ENCODE measurements at regions not wholly inside any gene's neighbourhood (a gene's known extent, or its start where the extent isn't known, plus 50 kb on each side); places are given as distances from the start of the nearest gene placed in this dataset.

DNA sequence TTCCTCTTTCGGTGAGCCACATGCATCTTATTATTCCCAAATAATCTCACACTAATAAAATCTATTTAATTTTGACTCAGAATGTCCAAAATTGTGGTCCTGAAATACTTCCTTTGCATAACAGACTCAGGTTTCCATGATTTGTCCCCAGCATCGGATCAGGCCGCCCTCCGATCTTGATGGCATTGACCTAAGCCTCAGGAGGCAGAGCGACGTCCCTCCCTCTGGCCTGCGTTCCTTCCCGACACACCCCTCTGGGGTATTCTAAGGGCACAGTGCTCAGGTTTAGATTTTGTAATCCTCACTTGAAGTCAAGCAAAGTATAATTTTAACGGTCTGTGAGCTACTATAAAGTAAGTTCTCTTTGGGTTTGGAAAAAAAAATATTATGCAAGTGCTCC lies 857.7 kb downstream of the GALR1 start:
- H3K27ac ChIP-seq (ENCODE audit: low read length), result no peak overlapping the region
- no peaks in the 10 kb centered on the region for H3K36me3 ChIP-seq (replicated peaks; ENCODE audit: low read depth, low read length)
- no peaks in the 10 kb centered on the region for H3K4me1 ChIP-seq (ENCODE audit: low read length)
- H4K20me1 ChIP-seq (ENCODE audit: insufficient read depth, low read length), result no peaks in the 10 kb centered on the region
- no peaks in the 10 kb centered on the region for H3K79me2 ChIP-seq (ENCODE audit: low read length)
- no peak overlapping the region for H3K4me2 ChIP-seq (ENCODE audit: low read length)
- H3K9me3 ChIP-seq (ENCODE audit: insufficient read depth, low read length), result peaks cover 6% of the 10 kb centered on the region
- TF ChIP-seq, protein P1, sequence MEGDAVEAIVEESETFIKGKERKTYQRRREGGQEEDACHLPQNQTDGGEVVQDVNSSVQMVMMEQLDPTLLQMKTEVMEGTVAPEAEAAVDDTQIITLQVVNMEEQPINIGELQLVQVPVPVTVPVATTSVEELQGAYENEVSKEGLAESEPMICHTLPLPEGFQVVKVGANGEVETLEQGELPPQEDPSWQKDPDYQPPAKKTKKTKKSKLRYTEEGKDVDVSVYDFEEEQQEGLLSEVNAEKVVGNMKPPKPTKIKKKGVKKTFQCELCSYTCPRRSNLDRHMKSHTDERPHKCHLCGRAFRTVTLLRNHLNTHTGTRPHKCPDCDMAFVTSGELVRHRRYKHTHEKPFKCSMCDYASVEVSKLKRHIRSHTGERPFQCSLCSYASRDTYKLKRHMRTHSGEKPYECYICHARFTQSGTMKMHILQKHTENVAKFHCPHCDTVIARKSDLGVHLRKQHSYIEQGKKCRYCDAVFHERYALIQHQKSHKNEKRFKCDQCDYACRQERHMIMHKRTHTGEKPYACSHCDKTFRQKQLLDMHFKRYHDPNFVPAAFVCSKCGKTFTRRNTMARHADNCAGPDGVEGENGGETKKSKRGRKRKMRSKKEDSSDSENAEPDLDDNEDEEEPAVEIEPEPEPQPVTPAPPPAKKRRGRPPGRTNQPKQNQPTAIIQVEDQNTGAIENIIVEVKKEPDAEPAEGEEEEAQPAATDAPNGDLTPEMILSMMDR (IDR thresholded peaks at IDR 0.05; ENCODE audit: low read depth, low read length), result no peak
- no peak for TF ChIP-seq EZH2phosphoT487 (IDR thresholded peaks at IDR 0.05; ENCODE audit: low read depth)
- H3K4me3 ChIP-seq (ENCODE audit: low read length), result no peak overlapping the region
- no peaks in the 10 kb centered on the region for H3K27me3 ChIP-seq (ENCODE audit: low read depth, low read length)
- H2AFZ ChIP-seq (ENCODE audit: low read depth, low read length), result no peak overlapping the region
- H3K9ac ChIP-seq (ENCODE audit: low read length), result no peak overlapping the region

DNA sequence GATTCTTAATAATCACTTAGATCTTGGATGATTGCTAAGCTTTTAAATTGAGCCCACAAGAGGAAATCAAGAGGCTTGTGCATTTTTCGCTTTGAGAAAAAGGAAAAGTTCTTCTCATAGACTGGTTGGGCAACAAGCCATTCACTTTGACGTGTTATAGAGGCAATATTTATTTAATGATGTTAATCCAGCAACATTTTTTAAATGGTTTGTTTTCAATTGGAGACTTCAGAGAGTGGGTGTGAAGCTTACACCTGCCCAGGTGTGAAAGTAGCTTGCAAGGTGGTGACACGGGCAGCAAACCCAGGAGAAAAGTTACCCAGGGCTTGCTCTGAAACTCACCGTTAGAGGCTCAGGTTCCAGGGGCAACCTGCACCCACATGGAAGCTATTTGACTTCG lies 858.9 kb downstream of the GALR1 start:
- no peak overlapping the region for H2AFZ ChIP-seq (ENCODE audit: low read depth, low read length)
- H3K4me2 ChIP-seq (ENCODE audit: low read length), result no peak overlapping the region
- no peaks in the 10 kb centered on the region for H3K79me2 ChIP-seq (ENCODE audit: low read length)
- no peak overlapping the region for H3K9ac ChIP-seq (ENCODE audit: low read length)
- no peaks in the 10 kb centered on the region for H3K36me3 ChIP-seq (replicated peaks; ENCODE audit: low read depth, low read length)
- TF ChIP-seq, protein P1 (IDR thresholded peaks at IDR 0.05; ENCODE audit: low read depth, low read length), result no peak
- TF ChIP-seq EZH2phosphoT487 (IDR thresholded peaks at IDR 0.05; ENCODE audit: low read depth), result no peak
- H3K27ac ChIP-seq (ENCODE audit: low read length), result no peak overlapping the region
- no peaks in the 10 kb centered on the region for H4K20me1 ChIP-seq (ENCODE audit: insufficient read depth, low read length)
- H3K4me3 ChIP-seq (ENCODE audit: low read length), result no peak overlapping the region
- H3K27me3 ChIP-seq (ENCODE audit: low read depth, low read length), result no peaks in the 10 kb centered on the region
- H3K9me3 ChIP-seq (ENCODE audit: insufficient read depth, low read length), result peaks cover 6% of the 10 kb centered on the region
- H3K4me1 ChIP-seq (ENCODE audit: low read length), result no peaks in the 10 kb centered on the region

DNA sequence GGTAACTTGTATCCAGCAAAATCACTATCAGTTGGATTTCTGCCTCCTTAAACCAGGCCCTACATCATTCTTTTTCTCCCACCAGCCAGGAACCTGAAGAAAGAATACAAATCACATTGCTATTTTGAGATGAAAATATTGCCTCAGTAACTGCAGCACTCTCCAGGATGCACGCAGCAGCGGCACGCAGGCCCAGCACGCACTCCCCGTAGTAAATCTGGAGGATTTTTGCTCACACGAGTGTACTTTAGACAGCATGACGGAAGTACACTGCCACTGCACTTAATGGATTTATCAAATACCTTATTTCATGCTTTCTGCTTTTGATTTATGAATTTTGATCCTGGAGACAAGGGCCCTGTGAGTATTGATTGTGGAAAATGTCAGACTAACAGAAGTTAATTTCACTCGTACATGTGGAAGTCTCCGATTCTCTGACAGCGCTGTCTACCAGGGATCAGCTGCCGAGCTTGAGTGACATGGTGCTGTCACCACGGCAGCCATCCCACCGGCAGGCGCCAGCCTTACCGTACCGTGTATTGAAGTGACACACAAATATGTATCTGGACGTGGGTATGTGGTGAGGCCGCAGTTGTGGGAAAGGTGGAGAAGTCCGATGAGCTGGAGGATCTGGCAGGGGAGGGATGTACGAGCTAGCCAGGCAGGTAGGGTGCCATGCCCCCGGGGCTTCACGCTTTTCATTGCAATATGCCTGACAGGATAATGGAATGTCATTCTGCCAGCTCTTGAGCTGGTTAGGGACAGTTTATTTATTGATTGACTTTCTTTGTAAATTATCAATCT lies 863.7 kb downstream of the GALR1 start:
- no peaks in the 10 kb centered on the region for H3K27me3 ChIP-seq (ENCODE audit: low read depth, low read length)
- no peaks in the 10 kb centered on the region for H3K79me2 ChIP-seq (ENCODE audit: low read length)
- no peak overlapping the region for H3K4me3 ChIP-seq (ENCODE audit: low read length)
- H2AFZ ChIP-seq (ENCODE audit: low read depth, low read length), result no peak overlapping the region
- H3K9me3 ChIP-seq (ENCODE audit: insufficient read depth, low read length), result no peaks in the 10 kb centered on the region
- no peaks in the 10 kb centered on the region for H3K4me1 ChIP-seq (ENCODE audit: low read length)
- H3K27ac ChIP-seq (ENCODE audit: low read length), result no peak overlapping the region
- TF ChIP-seq, protein P1 (IDR thresholded peaks at IDR 0.05; ENCODE audit: low read depth, low read length), result no peak
- no peaks in the 10 kb centered on the region for H4K20me1 ChIP-seq (ENCODE audit: insufficient read depth, low read length)
- no peaks in the 10 kb centered on the region for H3K36me3 ChIP-seq (replicated peaks; ENCODE audit: low read depth, low read length)
- H3K9ac ChIP-seq (ENCODE audit: low read length), result no peak overlapping the region
- no peak overlapping the region for H3K4me2 ChIP-seq (ENCODE audit: low read length)

DNA sequence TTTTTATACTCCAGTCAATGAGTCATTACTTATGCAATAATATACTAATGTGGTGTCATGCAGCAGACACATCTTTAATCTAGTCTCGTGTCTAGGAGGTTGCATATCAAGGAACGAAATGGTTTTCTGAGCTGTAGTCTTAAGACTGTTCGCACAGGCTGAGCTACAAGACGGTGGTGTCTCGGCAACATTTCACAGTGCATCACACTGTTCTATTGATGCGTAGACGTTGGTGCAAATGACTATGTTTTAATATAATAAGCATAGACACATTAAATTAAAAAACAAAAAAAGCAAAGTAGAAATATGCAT lies 864.2 kb downstream of the GALR1 start:
- TF ChIP-seq EZH2phosphoT487 (IDR thresholded peaks at IDR 0.05; ENCODE audit: low read depth), result no peak
- TF ChIP-seq, protein P1 (IDR thresholded peaks at IDR 0.05; ENCODE audit: low read depth, low read length), result no peak
- no peak overlapping the region for H3K9ac ChIP-seq (ENCODE audit: low read length)
- no peak overlapping the region for H3K27ac ChIP-seq (ENCODE audit: low read length)
- H3K9me3 ChIP-seq (ENCODE audit: insufficient read depth, low read length), result no peaks in the 10 kb centered on the region
- H3K36me3 ChIP-seq (replicated peaks; ENCODE audit: low read depth, low read length), result no peaks in the 10 kb centered on the region
- H4K20me1 ChIP-seq (ENCODE audit: insufficient read depth, low read length), result no peaks in the 10 kb centered on the region
- H3K4me1 ChIP-seq (ENCODE audit: low read length), result no peaks in the 10 kb centered on the region
- no peak overlapping the region for H3K4me3 ChIP-seq (ENCODE audit: low read length)
- no peak overlapping the region for H3K4me2 ChIP-seq (ENCODE audit: low read length)
- no peaks in the 10 kb centered on the region for H3K79me2 ChIP-seq (ENCODE audit: low read length)
- H3K27me3 ChIP-seq (ENCODE audit: low read depth, low read length), result no peaks in the 10 kb centered on the region
- H2AFZ ChIP-seq (ENCODE audit: low read depth, low read length), result no peak overlapping the region
